Activated naive CD8-positive, alpha-beta T cell treated with anti-CD3 and anti-CD28 coated beads, Interleukin-2, amount 50 U/mL, for 24 hours (primary cell): ENCODE measurements at regions not wholly inside any gene's neighbourhood (a gene's known extent, or its start where the extent isn't known, plus 50 kb on each side); places are given as distances from the start of the nearest gene placed in this dataset.

Experiments used
- ATAC-seq: fragments of 150-1000 bp; cut with Tn5 transposase; one replicate; pipeline ENCODE4 v1.10.0; 2021
- DNase-seq: peaks from one replicate; pipeline ENCODE4 v3.0.0; 2021
- H3K27ac Mint-ChIP-seq: one replicate; pipeline ENCODE4 v1.8.0; 2021; ENCODE audit warnings: mild to moderate bottlenecking, mixed read lengths
- H3K27me3 Mint-ChIP-seq: one replicate; pipeline ENCODE4 v1.8.0; 2021; ENCODE audit warnings: mixed read lengths
- H3K36me3 Mint-ChIP-seq: one replicate; pipeline ENCODE4 v1.8.0; 2021; ENCODE audit warnings: low read depth, mixed read lengths
- H3K4me1 Mint-ChIP-seq: one replicate; pipeline ENCODE4 v1.8.0; 2021; ENCODE audit warnings: mixed read lengths
- H3K4me3 Mint-ChIP-seq: one replicate; pipeline ENCODE4 v1.8.0; 2021; ENCODE audit warnings: mild to moderate bottlenecking, moderate library complexity, mixed read lengths
- H3K9me3 Mint-ChIP-seq: one replicate; pipeline ENCODE4 v1.8.0; 2021; ENCODE audit warnings: mixed read lengths

DNA sequence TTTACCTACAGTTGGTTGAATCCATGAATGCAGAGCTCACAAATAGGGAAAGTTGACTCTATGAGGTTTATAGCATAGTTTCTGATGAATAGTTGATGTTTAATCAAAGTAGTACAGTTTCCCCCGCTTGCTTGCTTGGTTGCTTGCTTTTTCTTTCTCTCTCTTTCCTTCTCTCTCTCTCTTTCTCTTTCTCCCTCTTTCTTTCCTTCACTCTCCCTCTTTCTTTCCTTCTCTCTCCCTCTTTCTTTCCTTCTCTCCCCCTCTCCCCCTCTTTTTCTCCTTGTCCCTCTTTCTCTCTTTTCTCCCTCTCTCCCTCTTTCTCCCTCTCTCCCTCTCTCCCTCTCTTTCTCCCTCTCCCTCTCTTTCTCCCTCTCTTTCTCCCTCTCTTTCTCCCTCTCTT is 999.9 kb upstream of the CELF4 start:
- Mint-ChIP-seq H3K4me1 (peaks cover 7% of the 10 kb centered on the region), H3K4me3 (no peak overlapping the region), H3K27ac (no peak overlapping the region), H3K9me3 (peaks cover 6% of the 10 kb centered on the region), H3K27me3 (peaks cover 1% of the 10 kb centered on the region), H3K36me3 (no peaks in the 10 kb centered on the region)
- DNase-seq (no peak), ATAC-seq (no peak)

DNA sequence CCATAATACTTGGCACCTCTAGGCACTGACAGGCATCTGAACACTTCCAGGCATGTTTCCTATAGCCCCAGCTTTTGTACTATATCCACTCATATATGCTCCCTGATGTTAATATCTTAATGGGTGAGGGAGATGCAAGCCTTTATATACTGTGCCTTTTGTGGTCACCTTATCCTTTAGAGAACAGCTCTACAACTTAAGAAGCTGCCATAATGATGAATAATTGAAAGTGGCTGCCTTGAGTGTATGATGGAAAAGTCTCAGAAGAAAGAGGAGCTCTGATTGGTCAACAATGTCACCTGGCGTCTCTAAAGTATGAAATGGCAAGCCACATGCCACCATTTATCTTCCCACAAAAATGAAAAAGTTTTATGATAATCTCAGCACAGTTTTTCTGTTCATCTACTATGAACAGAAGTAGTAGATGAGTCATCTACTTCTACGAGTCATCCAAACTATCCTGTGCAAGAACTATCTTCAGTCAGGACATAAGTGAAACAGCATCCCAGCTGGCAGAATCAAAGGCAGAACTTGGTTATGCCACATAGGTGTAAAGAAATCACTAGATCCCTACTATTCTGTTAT is 997.9 kb upstream of the CELF4 start:
- H3K4me1 Mint-ChIP-seq, result peaks cover 7% of the 10 kb centered on the region
- peaks cover 6% of the 10 kb centered on the region for H3K9me3 Mint-ChIP-seq
- H3K36me3 Mint-ChIP-seq, result no peaks in the 10 kb centered on the region
- H3K4me3 Mint-ChIP-seq, result no peak overlapping the region
- peak; percentile 65 for ATAC-seq
- peaks cover 1% of the 10 kb centered on the region for H3K27me3 Mint-ChIP-seq
- DNase-seq, result no peak
- H3K27ac Mint-ChIP-seq, result no peak overlapping the region

DNA sequence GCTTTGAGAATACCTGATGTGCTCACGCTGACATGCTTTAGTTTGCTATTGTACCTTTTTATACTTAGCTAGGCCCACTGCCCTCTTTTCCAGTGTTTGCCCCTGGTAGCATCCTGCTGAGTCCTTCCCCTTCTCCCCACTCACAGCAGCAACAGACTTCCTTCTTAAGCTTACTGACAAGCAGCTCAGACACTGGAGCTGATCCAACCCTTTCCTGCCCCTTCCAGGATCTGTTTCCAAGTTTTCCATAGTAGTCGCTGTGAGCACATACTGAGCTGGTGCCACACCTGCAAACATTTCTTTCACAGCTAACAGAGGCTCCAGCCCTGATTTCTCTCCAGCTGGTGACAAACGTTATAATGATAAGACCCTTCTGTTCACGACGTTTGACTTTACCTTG is 991.4 kb upstream of the CELF4 start:
- no peak for DNase-seq
- Mint-ChIP-seq H3K36me3 (no peaks in the 10 kb centered on the region), H3K9me3 (no peaks in the 10 kb centered on the region), H3K27me3 (peaks cover 2% of the 10 kb centered on the region), H3K27ac (no peak overlapping the region), H3K4me1 (no peaks in the 10 kb centered on the region), H3K4me3 (no peak overlapping the region)
- ATAC-seq, result no peak

DNA sequence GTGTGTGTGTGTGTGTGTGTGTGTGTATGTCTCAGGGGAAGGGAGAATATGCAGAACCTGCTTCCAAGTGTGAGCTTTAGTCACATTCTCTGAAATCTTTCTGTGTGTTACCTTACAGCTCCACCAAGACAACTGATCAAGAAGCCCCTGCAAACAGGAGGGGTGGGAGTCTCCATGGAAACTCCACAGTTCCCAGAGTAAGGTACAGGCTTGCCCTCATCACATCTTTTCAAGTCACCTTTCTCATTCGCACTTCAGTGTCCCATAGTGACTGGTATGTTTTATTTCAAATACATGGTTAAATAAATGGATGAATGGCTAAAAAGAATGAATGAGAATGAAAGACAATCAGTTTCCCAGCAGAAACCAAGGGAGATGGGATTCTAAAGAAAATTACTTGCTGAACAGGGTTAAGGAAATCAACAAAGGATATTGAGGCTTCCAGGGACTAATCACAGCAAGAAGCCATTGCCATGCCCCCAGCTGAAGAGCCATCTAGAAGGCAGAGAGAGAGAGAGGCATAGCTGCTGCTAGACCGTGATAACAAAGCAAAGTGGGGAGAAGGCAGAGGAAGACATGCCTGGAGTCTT is 987.2 kb upstream of the CELF4 start:
- DNase-seq (no peak), ATAC-seq (no peak)
- no peak overlapping the region for H3K27ac Mint-ChIP-seq
- no peaks in the 10 kb centered on the region for H3K4me1 Mint-ChIP-seq
- no peaks in the 10 kb centered on the region for H3K9me3 Mint-ChIP-seq
- no peak overlapping the region for H3K4me3 Mint-ChIP-seq
- H3K27me3 Mint-ChIP-seq, result peaks cover 2% of the 10 kb centered on the region
- H3K36me3 Mint-ChIP-seq, result no peaks in the 10 kb centered on the region

DNA sequence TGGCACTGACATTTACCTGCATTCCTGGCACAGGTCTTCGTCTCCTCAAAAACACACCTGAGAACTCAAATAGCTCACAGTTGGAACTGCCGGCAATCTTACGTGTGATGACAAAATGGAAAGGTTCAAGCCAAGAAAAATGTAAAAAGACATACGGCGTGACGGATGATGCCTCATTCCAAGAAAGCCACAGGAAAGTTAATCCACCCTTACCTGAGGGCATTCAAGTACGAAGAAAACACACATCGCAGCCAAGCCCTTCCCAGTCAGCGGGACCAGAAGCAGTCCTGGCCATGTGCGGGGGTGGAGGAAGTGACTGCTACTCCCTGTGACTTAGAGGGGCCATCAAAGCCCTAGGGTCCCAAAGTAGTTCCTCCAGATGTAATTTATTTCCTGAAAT is 986.3 kb upstream of the CELF4 start:
- H3K36me3 Mint-ChIP-seq, result no peaks in the 10 kb centered on the region
- H3K4me3 Mint-ChIP-seq, result no peak overlapping the region
- no peak overlapping the region for H3K27ac Mint-ChIP-seq
- H3K4me1 Mint-ChIP-seq, result peaks cover 2% of the 10 kb centered on the region
- peaks cover 2% of the 10 kb centered on the region for H3K27me3 Mint-ChIP-seq
- no peak for DNase-seq
- no peaks in the 10 kb centered on the region for H3K9me3 Mint-ChIP-seq
- ATAC-seq, result no peak

DNA sequence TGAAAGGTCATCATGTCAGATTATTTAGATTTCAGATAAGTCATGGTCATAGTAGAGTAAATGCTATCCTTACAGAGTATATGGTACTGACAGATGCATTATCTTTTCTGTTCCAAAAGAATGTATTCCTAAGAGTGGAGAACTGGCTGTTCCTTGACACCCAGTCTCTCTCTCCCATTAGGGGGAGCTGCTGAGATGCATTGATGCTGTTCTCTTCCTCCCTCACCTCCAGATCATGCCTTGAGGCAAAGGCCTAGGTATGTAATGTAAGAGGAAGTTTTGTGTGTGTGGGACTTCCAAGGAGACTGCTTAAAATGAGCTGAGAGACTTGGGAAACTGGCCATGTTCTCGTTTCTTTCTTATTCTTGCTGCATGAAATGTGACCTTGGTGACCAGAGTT is 979.5 kb upstream of the CELF4 start:
- Mint-ChIP-seq H3K4me1 (peaks cover 2% of the 10 kb centered on the region), H3K27me3 (no peaks in the 10 kb centered on the region), H3K4me3 (no peak overlapping the region), H3K27ac (no peak overlapping the region), H3K36me3 (no peaks in the 10 kb centered on the region), H3K9me3 (no peaks in the 10 kb centered on the region)
- ATAC-seq (no peak), DNase-seq (peak; percentile 5)

DNA sequence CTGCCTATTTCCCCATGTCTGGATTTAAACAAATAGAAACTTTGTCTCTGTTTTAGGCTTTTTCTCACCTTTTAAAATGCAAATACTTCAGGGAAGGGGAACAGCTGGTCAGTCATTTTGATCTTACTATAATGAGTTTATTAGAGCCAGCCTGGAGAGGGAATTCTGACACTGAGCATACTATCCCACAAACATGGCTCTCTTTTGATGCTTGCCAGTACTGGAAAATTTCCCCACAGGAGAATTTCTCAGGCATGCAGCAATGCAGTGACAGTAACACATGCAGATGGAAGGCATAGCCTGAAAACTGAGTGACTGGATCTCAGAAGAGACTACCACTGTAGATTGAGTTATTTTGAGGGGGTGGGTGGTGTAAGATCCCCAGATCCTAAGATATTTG is 974.3 kb upstream of the CELF4 start:
- Mint-ChIP-seq H3K27ac (no peak overlapping the region), H3K36me3 (no peaks in the 10 kb centered on the region), H3K9me3 (peaks cover 11% of the 10 kb centered on the region), H3K4me1 (no peaks in the 10 kb centered on the region), H3K4me3 (no peak overlapping the region), H3K27me3 (no peaks in the 10 kb centered on the region)
- ATAC-seq (no peak), DNase-seq (no peak)

DNA sequence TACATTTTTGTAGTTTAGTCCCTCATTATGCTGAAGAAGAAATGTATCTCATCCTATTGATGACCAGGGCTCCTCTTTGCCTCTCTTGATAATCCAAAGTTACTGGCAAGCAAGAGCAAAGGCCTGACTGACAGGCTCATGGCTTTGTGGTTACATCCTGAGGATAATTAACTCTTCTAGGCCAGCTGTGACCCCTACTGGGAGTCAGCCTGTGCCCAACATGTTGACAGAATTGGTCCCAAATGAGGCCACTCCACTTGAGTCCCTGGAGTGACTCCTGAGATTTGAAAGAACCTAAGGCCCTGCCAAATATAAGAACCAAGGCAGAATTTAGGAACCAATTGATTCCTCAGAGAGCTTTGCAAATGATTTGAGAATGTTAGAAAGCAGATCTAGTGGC is 973.8 kb upstream of the CELF4 start:
- ATAC-seq (no peak), DNase-seq (no peak)
- Mint-ChIP-seq H3K4me1 (no peaks in the 10 kb centered on the region), H3K9me3 (peaks cover 14% of the 10 kb centered on the region), H3K27me3 (no peaks in the 10 kb centered on the region), H3K27ac (no peak overlapping the region), H3K4me3 (no peak overlapping the region), H3K36me3 (no peaks in the 10 kb centered on the region)

DNA sequence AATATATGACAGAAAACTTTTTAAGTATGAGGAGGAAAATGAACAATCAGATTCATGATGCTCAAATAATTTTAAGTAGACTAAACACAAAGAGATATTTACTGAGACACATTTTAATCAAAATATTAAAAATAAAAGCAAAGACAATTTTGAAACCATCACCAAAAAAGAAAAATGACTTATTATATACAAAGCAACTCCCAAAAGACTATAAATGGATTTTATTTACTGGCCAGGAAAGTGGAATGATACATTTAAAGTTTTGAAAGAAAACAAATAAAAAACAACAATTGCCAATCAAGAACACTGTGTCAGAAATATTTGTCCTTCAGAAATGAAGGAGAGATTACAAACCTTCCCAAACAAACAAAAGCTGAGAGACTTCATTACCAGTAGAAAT is 968.5 kb upstream of the CELF4 start:
- Mint-ChIP-seq H3K4me1 (no peaks in the 10 kb centered on the region), H3K9me3 (peaks cover 29% of the 10 kb centered on the region), H3K36me3 (no peaks in the 10 kb centered on the region), H3K27me3 (no peaks in the 10 kb centered on the region), H3K4me3 (no peak overlapping the region), H3K27ac (no peak overlapping the region)
- no peak for ATAC-seq
- no peak for DNase-seq

DNA sequence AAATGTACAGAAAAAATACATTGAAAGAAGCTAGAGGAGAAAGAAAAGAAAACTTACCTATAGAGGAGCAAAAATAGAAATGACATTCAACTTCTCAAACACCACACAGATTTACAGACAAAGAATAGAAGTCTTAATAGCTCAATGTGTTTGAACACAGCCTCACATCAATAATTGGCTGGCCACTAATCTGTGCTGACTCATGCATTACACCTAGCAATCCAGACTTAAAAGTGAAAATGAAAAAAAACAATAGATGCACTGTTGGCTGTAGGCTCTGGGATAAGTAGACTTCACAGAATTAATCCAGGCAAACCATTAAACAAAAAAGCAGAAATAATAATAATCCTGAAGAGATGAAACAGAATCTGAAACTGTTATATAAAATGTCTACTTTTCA is 961.3 kb upstream of the CELF4 start:
- H3K4me1 Mint-ChIP-seq, result no peaks in the 10 kb centered on the region
- H3K27me3 Mint-ChIP-seq, result no peaks in the 10 kb centered on the region
- no peak overlapping the region for H3K27ac Mint-ChIP-seq
- no peak overlapping the region for H3K4me3 Mint-ChIP-seq
- DNase-seq, result no peak
- ATAC-seq, result no peak
- no peaks in the 10 kb centered on the region for H3K36me3 Mint-ChIP-seq
- H3K9me3 Mint-ChIP-seq, result no peaks in the 10 kb centered on the region

DNA sequence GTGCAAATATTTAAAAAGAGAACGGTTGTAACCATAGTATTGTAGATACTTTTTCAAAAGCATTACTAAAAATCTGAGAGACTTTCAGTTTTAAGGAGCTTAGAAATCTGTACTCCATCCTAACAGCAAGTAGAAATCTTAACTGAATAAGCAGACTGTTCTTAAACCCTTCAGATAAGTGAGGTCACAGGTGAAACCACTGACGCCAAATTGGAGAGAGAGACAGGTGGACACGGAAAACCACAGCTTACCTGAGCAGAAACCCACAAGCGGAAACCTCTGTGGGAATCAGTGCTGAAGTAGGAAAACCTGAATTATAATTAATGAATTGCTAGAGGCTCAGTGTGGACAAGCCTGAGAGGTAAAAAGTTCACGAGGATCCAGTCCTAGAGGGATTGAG is 959.4 kb upstream of the CELF4 start:
- DNase-seq, result no peak
- no peak overlapping the region for H3K4me3 Mint-ChIP-seq
- H3K27me3 Mint-ChIP-seq, result no peaks in the 10 kb centered on the region
- no peak for ATAC-seq
- H3K27ac Mint-ChIP-seq, result no peak overlapping the region
- no peaks in the 10 kb centered on the region for H3K9me3 Mint-ChIP-seq
- H3K4me1 Mint-ChIP-seq, result no peaks in the 10 kb centered on the region
- H3K36me3 Mint-ChIP-seq, result no peaks in the 10 kb centered on the region

DNA sequence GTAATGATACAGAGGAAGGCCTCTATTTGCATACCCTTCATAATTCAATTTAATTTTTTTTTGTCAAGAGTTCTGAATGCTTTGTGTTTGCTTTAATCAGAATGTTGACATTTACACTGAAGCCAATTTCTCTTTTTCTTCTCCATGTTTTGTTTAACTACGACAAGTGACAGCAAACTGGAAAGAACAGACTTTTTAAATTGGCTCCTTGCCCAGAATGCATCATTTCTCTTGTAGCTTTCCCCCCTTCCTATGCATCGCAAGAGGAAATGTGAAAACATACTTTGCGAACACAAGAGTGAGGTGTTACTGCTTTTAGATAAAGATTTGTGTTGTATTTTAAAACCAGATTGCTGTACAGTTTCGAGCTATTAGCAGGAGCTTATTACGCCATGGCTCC is 955.2 kb upstream of the CELF4 start:
- Mint-ChIP-seq H3K4me3 (no peak overlapping the region), H3K4me1 (no peaks in the 10 kb centered on the region), H3K36me3 (no peaks in the 10 kb centered on the region), H3K9me3 (no peaks in the 10 kb centered on the region), H3K27me3 (no peaks in the 10 kb centered on the region), H3K27ac (no peak overlapping the region)
- DNase-seq (no peak), ATAC-seq (no peak)

DNA sequence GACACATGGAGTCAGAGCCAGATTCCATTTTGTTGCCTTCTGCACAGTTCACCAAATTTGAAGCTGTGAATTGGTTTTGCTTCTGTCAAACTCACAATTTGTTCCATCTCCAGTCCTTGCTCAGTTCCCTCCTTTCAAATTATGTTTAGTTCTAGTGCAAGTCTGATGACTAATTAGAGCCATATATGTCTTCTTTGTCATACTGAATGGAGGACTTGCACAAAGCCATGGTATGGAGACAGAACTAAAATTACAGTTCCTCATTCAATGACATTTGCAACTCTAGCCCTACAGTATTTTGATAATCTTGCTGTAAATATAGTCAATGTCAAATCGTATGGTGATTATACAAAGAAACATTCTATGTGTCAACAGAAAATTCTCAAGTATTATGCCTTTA is 936.9 kb upstream of the CELF4 start:
- H3K27ac Mint-ChIP-seq, result no peak overlapping the region
- DNase-seq, result no peak
- peaks cover 8% of the 10 kb centered on the region for H3K9me3 Mint-ChIP-seq
- no peaks in the 10 kb centered on the region for H3K36me3 Mint-ChIP-seq
- H3K4me3 Mint-ChIP-seq, result no peak overlapping the region
- H3K27me3 Mint-ChIP-seq, result peaks cover 2% of the 10 kb centered on the region
- ATAC-seq, result no peak
- no peaks in the 10 kb centered on the region for H3K4me1 Mint-ChIP-seq

DNA sequence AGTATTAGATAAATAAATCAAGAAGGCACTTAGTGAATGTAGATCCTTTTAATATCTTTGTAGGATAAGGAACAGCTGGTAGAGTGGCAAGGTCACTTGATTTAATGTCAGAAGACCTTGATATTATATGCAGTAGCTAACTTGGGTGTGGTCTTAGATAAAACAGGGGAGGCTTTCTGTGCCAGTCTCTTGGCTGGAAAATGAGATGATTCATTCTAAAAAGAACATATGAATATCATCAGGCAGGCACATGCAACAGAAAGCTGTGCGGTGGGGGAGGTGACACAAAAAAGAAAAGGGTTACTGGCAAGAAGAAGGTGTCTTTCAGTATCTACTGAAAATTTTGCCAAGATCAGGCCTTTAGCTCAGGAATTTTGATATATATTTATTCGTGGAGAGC is 931.7 kb upstream of the CELF4 start:
- Mint-ChIP-seq H3K4me3 (no peak overlapping the region), H3K27me3 (peaks cover 2% of the 10 kb centered on the region), H3K4me1 (peaks cover 10% of the 10 kb centered on the region), H3K36me3 (no peaks in the 10 kb centered on the region), H3K27ac (no peak overlapping the region), H3K9me3 (peaks cover 7% of the 10 kb centered on the region)
- ATAC-seq, result no peak
- DNase-seq, result no peak

DNA sequence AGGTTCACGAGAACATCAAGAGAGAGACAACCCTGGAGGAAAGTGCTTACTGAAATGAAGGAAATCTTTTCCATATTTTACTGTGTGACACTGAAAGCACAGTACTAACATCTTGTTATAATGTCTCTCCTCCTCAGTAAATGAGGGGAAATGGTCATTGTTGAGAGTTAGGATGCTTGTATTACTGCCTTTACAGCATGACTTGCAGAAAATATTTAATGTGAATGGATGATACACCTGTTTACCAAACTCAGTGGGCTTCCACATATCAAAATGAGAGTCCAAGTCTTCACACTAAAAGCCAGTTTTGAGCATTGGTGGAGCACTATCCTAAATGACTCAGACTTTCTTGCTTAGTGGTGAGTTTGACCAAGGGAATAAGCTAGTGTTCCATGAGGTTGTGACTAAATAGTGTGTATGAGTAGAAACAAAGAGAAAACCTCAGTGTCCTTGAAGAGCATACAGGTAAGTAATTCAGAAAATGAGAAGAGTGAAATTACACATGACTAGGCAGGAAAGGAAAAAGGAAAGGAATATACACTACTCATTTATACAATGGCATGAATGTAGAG is 930.7 kb upstream of the CELF4 start:
- no peak overlapping the region for H3K27ac Mint-ChIP-seq
- peaks cover 3% of the 10 kb centered on the region for H3K9me3 Mint-ChIP-seq
- peaks cover 10% of the 10 kb centered on the region for H3K4me1 Mint-ChIP-seq
- no peak for DNase-seq
- H3K4me3 Mint-ChIP-seq, result no peak overlapping the region
- peak; percentile 28 for ATAC-seq
- peaks cover 2% of the 10 kb centered on the region for H3K27me3 Mint-ChIP-seq
- H3K36me3 Mint-ChIP-seq, result no peaks in the 10 kb centered on the region

DNA sequence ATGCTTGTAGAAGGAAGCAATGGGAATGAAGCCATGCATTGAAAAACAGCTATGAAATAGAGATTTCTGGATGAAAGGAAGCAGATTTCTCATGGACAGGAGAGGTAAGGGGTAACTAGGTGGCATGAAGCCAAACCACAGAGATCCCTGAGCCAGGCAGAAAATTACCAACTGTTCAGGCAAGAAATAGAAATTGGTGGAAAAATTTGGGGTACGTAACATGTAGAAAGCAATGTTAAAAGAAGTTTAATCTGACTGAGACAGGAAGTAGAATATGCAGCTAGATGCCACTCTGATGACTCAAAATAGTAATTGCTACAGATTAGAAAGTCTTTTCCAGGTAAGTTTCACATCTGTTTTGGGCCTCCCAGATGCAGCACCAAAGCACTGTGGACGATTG is 928.5 kb upstream of the CELF4 start:
- Mint-ChIP-seq H3K9me3 (peaks cover 3% of the 10 kb centered on the region), H3K36me3 (no peaks in the 10 kb centered on the region), H3K27ac (no peak overlapping the region), H3K4me3 (no peak overlapping the region), H3K4me1 (peaks cover 10% of the 10 kb centered on the region), H3K27me3 (no peaks in the 10 kb centered on the region)
- no peak for ATAC-seq
- no peak for DNase-seq
